Right ventricle myocardium inferior (tissue), 1 donor: ENCODE measurements at regions not wholly inside any gene's neighbourhood (a gene's known extent, or its start where the extent isn't known, plus 50 kb on each side); places are given as distances from the start of the nearest gene placed in this dataset.
A peak's percentile ranks its signal among the peaks of the same experiment; 100 is the strongest.

ENCODE experiments used
- ATAC-seq: fragments of 200-7000 bp; cut with Tn5 transposase; one replicate; pipeline ENCODE4 v1.9.1; 2020; ENCODE audit warnings: mild to moderate bottlenecking, moderate library complexity
- DNase-seq: peaks from one replicate; pipeline ENCODE4 v3.0.0; 2021; ENCODE audit errors: missing footprints
- intact Hi-C: fragments of 100-400 bp; cut with DNase I; formaldehyde crosslinking; loops from one replicate; pipeline ENCODE4 v1.11.0; 2022
- donor health status: DM: no; HTN: yes; CAD: no; lungs with severe emphysema.

DNA sequence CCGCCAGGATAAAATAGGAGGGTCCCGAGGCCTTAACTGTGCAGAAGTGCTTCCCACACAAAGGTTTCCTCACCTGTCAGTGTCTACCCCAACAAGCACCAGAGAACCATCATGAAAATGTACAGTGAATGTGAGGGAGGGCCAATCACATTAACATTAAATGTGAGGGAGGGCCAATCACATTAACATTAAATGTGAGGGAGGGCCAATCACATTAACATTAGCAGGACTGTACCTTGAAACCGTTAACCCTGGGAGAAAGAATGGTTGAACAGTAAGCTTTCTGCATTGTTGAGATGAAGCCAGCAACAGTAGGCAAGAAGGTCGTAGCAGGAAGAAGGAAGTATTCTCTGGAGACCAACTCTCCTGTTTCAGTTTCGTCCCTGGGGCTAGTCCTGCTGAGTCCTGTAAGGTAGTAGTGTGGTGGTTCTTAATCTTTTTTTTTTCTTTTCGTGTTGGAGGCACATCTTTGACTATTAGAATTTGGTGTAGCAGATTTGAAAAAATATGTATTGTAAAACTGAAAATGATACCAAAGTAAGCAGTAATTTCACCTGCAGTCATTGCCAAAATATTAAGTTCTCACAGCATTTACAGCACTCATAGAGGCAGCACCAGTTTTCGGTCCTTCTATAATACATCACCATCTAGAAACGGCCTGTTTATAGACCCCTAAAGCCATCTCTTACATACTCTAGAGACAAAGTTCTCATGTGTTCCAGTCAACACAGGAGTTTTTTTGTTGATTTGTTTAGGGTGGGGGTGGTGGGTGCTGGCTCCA lies 98.6 kb upstream of the PPP2R5A start:
- DNase-seq, result no peak
- no peak for ATAC-seq
- intact Hi-C loops, result no loop called here

DNA sequence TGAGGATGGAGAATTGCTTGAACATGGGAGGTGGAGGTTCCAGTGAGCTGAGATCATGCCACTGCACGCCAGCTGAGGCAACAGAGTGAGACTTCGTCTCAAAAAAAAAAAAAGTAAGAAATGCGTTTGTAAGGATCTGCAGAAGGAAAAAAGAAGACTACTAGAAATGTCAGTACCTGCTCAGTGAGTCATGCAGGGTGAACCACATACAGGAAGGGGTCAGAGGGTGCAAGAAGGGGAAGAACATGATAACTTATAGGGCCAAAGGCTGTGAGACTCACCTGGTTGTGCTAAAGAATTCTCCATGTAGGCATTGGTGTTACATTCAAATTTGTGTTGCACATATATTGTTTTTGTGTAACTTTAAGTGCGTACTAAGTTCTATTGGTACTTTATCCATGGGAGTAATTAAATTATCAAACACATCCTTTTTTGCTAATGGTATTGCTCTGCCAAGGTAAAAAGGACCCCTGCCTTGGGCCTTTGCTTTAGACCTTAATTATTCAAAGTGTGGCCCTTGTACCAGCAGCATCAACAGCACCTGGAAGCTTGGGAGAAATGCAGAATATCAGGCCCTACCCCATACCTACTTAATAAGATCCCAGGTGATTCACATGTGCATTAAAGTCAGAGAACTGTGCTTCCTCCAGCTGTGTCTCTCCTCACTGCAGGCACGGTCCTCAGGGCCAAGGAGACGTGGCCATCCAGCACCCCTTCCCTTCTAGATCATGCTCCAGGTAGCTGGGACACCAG lies 96.4 kb upstream of the PPP2R5A start:
- no peak for ATAC-seq
- intact Hi-C loops, result loop anchor here (1.0 kb wide), 1 partner anchor 42 kb away; no protein-coding TSS in a partner anchor

DNA sequence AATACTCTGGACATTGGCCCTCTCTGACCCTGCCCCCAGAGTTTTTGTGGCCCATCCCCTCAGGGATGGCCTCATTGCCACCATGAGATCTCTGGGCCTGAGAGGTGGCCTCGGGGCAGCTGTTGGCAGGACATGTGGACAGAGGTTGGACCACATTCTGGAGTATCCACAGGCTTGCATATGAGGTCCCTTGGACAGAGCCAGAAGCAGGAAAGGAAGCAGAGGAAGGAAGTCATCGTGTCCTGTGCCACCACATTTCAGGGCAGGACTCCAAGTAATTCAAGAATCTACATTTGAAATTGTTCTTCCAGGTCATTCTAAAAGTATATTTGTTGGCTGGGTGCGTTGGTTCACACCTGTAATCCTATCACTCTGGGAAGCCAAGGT lies 95.9 kb upstream of the PPP2R5A start:
- ATAC-seq (no peak), DNase-seq (no peak)
- intact Hi-C loops, result no loop called here

More for the DNA sequence above, 96.4 kb upstream of the PPP2R5A start:
- no peak for DNase-seq

DNA sequence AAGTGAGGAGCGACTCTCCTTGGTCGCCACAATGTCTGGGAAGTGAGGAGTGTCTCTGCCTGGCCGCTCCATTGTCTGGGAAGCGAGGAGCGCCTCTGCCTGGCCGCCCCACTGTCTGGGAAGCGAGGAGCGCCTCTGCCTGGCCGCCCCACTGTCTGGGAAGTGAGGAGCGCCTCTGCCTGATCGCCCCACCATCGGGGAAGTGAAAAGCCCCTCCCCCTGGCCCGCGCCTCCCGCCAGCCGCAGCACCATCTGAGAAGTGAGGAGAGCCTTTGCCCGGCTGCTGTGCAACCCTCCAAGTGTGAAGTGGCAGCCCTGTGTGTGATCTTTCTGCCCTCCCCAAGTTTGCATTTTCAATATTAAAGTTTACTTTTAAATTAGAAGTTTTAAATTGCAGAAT lies 95.0 kb upstream of the PPP2R5A start:
- ATAC-seq, result no peak
- intact Hi-C loops, result no loop called here
- no peak for DNase-seq

DNA sequence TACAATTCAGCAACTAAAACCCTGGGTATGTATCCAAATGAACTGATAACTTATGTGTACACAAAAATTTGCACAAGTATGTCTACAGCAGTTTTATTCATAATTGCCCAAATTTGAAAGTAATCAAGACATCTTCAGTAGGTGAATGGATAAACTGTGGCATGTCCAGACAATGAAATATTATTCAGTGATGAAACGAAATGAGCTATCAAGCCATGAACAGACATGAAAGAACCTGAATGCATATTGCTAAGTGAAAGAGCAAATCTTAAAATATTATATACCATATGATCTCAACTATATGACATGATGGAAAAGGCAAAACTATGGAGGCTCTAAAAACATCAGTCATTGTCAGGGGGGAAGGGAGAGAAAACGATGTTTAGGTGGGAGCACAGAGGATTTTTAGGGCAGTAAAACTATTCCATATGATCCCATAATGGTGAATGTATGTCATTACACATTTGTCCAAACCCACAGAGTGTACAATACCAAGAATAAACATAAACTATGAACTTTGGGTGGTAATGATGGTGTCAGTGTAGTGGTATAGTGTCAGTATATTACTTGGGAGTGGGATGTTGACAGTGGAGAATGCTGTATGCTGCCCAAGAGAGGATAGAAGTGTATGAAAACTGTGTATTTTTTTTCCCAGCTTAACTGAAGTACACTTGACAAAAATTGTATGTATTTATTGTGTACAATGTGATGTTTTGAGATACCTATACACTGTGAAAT lies 92.8 kb upstream of the PPP2R5A start:
- intact Hi-C loops, result no loop called here
- ATAC-seq, result no peak

DNA sequence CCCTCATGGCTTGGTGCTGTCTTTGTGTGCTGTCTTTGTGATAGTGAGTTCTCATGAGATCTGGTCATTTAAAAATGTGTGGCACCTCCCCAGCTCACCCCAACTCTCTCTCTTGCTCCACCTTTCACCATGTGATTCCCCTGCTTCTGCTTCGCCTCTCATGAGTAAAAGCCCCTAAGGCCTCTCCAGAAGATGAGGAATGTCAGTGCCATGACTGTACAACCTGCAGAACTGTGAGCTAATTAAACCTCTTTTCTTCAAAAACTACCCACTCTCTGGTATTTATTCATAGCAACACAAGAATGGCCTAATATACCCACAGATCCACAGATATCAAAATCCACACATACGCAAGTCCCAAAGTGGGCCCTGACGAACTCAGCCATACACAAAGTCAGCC lies 88.9 kb upstream of the PPP2R5A start:
- intact Hi-C loops, result no loop called here
- no peak for ATAC-seq

More for the DNA sequence above, 92.8 kb upstream of the PPP2R5A start:
- no peak for DNase-seq

DNA sequence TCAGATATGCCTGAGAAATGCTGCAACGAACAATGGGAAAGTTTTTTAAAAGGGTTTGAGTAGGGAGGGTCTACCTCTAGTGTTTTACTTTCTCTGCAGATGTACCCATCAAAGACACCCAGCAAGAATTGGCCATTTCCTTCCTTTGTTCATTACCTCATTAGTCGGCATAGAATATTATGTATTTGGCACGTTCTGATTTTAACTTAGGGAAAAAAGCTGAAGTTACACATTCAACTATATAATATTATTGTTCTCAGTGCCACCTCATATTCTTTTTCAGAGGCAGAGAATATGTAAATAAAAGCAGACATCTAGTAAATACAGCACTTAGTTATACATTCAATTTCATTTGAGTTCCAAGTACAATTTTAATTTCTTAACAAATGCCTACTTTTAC lies 83.7 kb upstream of the PPP2R5A start:
- DNase-seq, result no peak
- ATAC-seq, result no peak
- intact Hi-C loops, result no loop called here

More for the DNA sequence above, 88.9 kb upstream of the PPP2R5A start:
- no peak for DNase-seq

DNA sequence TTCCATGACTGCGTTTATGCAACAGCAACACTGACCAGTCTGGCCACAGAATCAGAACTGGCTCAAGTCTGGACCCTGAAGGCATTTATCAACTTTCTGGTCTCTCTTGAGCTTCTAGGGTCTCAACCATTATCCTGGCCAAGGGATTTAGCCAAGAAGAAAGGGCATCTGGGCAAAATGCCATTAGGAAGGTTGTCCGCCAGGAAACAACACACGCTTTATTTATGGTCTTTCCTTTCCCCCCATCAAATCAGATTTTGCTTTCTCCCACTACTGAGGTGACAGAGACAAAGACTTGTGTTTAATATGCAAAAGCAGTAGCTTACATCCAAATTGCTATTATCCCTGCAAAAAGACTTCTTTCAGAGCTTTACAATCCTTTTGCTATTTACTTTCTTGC lies 81.6 kb upstream of the PPP2R5A start:
- ATAC-seq, result no peak
- intact Hi-C loops, result no loop called here
- DNase-seq, result no peak

DNA sequence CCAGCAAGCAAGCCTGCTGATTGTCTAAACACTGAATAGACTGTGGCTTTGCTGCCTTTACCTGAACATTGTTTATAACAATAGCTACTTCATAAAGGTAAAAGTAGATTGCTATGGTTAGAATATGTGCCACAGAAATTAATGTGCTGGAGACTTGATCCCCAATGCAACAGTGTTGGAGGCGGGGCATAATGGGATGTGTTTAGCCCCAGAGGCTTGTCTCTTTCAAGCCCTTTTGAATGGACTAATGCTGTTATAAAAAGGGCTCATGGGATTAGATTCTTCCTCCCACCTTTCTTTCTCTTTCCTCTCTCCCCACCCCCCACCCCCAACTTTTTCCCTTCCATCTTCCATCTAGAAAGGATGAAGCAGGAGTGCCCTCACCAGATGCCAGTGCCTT lies 80.2 kb upstream of the PPP2R5A start:
- DNase-seq (no peak), ATAC-seq (no peak)
- intact Hi-C loops, result no loop called here

DNA sequence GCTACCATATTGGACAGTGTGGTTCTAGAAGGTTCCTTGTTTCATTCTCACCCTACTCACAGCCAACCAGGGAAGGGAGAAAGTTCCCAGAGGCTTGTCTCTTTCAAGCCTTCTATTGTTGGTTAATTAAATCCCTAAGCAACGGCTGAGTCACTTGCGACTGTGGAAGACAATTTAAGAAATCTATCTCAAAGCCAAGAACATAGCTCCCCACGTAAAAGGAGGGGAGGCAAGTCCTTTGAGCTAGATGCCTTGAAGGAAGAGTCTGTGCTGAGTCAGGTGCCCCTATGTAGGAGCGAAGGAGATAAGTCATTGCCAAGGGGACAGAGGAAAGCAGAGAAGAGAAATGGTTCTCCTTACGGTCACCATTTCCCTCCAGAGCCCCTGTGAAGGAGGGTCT lies 79.4 kb upstream of the PPP2R5A start:
- ATAC-seq (no peak), DNase-seq (no peak)
- intact Hi-C loops, result no loop called here

DNA sequence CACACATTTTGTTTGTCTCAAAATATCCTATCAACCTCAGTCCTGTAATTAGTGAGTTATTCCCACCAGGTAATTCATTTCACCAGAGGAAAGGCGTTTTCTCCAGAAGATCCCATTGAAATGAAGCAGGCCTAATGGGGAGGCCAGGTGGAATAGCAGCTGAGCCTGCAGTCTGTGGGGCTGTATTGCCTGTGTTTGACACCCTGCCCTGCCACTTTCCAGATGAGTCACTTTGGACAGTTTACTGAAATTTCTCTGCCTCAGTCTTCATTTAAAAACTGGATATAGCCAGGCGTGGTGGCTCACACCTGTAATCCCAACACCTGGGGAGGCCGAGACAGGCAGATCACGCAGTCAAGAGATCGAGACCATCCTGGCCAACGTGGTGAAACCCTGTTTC lies 78.1 kb upstream of the PPP2R5A start:
- intact Hi-C loops, result no loop called here
- ATAC-seq, result no peak
- DNase-seq, result no peak

DNA sequence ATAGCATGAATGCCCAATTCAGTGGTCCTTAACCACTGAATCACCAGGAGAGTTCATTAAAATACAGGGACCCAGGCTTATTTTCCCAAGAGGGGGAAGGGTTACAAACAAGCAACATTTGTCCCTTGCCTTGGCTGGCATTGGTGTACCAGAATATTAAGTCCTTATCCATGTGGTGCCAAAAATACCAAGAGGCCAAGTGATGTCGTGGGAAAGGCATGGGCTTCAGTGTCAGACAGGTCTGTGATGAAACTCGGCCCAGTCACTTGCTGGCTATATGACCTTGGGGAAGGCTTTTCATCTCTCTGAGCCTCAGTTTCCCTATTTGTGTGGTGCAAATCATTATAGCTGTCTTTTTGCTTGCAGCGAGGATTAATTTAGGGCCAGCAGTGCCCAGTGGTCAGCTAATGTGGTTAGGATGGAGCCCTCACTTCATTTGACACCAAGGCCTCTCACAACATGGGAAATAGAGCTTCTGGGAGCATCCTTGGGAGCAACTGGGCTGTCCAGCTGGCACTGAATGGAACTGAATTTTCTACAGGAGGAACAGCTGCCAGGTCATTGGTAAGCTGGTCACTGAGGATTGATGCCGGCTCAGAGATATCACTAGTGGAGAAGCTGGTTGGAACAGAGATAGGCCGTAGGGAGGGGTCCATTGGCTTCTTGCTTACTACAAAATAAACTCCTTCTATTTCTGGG lies 77.2 kb upstream of the PPP2R5A start:
- ATAC-seq (peak; percentile 52), DNase-seq (no peak)
- intact Hi-C loops, result no loop called here

DNA sequence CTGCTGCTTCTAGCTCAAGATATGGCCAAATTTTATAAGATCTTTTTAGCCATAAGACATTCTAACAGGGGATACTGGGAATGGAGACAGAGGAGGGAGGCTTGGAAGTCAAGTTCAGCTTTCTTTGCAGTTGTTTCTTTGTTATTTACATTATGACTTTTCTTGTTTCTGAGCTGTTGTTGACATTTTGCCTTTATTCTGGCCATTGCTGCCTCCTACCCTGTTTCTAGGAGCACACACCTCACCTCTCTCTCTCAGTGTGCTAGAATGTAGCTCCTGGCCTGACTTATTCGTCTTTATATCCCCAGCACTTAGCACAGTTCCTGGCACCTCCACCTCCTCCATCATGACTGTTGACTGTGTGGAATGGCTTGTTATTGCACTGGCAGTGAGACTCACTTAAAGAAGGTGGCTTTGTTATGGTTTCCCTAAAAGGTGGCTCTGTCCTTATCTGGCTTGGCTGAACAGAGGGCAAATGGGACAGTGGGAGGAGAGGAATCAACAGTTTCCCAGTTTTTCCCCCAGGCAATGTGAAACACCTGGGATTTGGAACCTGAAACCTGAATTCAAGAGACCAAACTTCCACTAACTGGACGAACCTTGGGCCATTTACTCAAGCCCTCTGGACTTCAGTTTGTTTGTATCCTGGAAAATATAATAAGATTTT lies 76.1 kb upstream of the PPP2R5A start:
- intact Hi-C loops, result no loop called here
- no peak for DNase-seq

DNA sequence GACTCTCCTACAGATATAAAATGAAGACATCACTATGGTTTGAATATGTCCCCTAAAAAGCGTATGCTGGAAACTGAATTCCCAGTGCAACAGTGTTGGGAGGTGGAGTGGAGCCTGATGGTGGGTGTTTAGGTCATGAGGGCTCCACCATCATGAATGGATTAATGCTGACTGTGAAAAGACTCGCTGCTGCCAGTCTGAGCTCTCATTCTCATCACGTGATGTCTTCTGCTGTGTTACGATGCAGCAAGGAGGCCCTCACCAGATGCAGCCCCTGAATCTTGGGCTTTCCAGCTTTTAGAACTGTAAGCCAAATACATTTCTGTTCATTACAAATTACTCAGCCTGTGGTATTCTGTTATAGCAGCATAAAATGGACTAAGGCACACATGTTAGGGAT lies 73.8 kb upstream of the PPP2R5A start:
- ATAC-seq (no peak), DNase-seq (no peak)
- intact Hi-C loops, result no loop called here

More for the DNA sequence above, 76.1 kb upstream of the PPP2R5A start:
- no peak for ATAC-seq

DNA sequence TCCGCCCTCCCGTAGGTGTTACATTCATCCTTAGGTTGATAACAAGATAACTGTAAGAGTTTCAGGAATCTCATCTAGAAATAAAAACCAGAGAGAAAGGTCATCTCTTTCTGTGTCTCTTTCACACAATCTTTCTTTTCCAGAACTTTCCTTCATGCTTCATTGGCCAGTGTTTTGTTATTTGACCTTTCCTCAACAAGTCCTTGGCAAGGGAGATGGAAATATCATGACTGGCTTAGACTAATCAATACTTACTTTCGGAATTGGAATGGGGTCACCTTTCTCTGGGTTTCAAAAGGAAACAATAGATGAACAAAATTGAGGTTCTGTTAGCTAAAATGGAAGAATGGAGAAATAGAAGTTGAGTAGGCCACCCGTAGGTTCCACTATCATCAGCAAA lies 72.9 kb upstream of the PPP2R5A start:
- DNase-seq (no peak), ATAC-seq (no peak)
- intact Hi-C loops, result no loop called here

DNA sequence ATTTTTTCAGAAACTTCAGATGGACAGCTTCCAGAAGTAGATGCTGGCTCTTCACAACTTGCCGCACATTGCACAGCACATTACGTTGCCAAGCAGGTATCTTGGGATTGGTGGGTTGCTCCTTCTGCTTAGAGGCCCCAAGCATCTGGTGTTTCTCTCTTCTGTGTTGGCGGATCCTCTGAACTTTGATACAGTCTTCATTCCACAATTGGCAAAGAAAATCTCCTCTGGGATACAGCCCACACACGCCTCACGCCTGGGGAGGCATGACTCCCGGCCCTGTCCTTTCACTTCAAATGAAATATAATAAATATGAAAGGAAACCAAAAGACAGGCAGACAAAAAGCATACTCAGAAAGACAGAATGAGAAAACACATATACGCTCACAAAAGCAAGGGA lies 72.3 kb upstream of the PPP2R5A start:
- intact Hi-C loops, result no loop called here
- no peak for ATAC-seq
- DNase-seq, result no peak

DNA sequence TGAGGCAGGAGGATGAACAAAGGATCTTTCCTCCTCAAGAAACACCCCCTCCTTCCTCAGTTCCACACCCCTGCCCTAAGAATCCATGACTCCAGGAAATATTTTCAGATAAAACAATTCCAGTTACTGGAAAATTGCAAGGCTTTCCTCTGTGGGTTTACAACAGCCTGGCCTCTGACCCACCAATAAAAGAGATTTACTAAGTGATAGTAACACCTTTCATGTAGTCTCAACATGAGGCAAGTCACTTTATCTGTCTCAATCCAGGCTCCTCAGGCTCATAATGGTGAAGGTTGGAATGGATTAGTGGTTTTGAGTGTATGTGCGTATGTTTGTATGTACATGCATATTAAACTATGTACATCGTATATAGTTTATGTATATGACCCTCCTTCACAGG lies 71.4 kb upstream of the PPP2R5A start:
- intact Hi-C loops, result no loop called here
- DNase-seq (no peak), ATAC-seq (no peak)

DNA sequence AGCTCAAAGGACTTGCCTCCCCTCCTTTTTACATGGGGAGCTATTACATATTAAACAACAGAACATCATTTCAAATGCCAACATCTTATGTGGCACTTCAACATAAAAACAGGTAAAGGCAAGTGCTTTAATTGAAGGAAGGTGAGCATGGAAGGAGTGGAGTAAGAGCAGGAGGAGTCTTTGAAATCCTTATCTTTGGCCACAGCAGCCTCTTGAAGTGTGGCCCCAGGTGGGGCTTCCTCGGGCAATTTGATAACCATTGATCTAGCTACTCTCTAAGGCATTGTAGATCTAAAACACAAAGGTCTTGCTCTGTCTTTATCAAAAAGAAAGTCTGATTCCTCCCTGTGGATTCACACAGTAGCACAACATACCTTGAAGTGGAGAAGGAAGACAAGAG lies 70.9 kb upstream of the PPP2R5A start:
- DNase-seq (no peak), ATAC-seq (no peak)
- intact Hi-C loops, result no loop called here

DNA sequence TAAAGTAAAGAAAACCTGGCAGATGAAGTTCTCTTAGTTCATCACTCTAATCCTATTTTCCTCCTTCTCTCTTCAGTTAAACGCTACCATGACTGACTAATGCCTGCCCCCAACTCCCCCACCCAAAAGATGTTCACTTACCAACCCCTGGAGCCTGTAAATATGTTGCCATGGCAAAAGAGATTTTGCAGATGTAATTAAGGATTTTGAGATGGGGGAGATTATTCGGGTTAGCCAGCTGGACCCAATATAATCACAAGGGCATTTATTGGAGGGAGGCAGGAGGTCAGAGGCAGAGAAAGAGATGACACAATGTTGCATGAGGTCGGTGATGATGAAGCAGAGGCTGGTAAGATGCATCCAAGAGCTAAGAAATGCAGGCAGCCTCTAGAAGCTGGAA lies 69.3 kb upstream of the PPP2R5A start:
- intact Hi-C loops, result no loop called here
- DNase-seq, result no peak
- ATAC-seq, result no peak
